ENCODE measurements at regions not wholly inside any gene's neighbourhood (a gene's known extent, or its start where the extent isn't known, plus 50 kb on each side); places are given as distances from the start of the nearest gene placed in this dataset.

DNA sequence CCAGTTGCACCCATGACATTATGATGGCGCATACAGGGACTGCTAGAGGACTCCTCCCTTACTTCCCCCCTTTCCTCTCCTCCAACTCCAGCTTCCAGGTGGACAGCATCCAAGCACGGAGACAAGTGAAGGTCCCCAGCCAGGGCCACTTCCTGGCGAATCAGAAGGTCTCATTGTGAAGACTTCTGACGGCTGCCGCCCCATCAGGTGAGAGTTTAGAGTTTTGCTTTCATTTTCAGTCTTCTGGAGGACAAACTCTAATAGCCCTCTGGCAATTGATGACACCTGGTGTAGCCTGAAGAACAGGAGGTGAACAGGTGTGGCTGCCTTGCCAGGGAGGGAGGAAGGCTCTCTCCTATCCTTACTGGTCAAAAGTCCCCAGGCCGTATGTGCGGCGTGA, 77.3 kb upstream of the KCNH7 start:
- TF ChIP-seq GATA2 (IDR thresholded peaks at IDR 0.05; ENCODE audit: low read depth, low read length), result no peak
- TF ChIP-seq GATA3 (IDR thresholded peaks at IDR 0.05; ENCODE audit: low read depth, low read length), result no peak

Data from SH-SY5Y (cell line).